IMR-90 (cell line): ENCODE measurements at regions not wholly inside any gene's neighbourhood (a gene's known extent, or its start where the extent isn't known, plus 50 kb on each side); places are given as distances from the start of the nearest gene placed in this dataset.

Experiments
- MXI1 ChIP-seq: IDR thresholded peaks from 2 replicates; pipeline ENCODE4 v1.6.1; 2012; ENCODE audit warnings: low read depth, mild to moderate bottlenecking, low read length, moderate library complexity, borderline replicate concordance
- POLR2A ChIP-seq: IDR thresholded peaks from 2 replicates; pipeline ENCODE4 v1.6.1; 2012; ENCODE audit warnings: mild to moderate bottlenecking, low read depth, low read length
- RFX5 ChIP-seq: IDR thresholded peaks from 2 replicates; pipeline ENCODE4 v1.8.0; 2012; ENCODE audit warnings: low read depth, mild to moderate bottlenecking, low read length, moderate library complexity
- USF2 ChIP-seq: fragments of 150-350 bp; IDR thresholded peaks from 2 replicates; pipeline ENCODE4 v1.6.1; 2017; ENCODE audit warnings: mild to moderate bottlenecking, antibody characterized with exemption, low read length, low read depth
- TF ChIP-seq, protein P1 (sequence below): conservative IDR thresholded peaks from 2 replicates; pipeline ENCODE4 v1.5.1; 2012; ENCODE audit warnings: mild to moderate bottlenecking, low read depth, low read length, improper control_type of control experiment

DNA sequence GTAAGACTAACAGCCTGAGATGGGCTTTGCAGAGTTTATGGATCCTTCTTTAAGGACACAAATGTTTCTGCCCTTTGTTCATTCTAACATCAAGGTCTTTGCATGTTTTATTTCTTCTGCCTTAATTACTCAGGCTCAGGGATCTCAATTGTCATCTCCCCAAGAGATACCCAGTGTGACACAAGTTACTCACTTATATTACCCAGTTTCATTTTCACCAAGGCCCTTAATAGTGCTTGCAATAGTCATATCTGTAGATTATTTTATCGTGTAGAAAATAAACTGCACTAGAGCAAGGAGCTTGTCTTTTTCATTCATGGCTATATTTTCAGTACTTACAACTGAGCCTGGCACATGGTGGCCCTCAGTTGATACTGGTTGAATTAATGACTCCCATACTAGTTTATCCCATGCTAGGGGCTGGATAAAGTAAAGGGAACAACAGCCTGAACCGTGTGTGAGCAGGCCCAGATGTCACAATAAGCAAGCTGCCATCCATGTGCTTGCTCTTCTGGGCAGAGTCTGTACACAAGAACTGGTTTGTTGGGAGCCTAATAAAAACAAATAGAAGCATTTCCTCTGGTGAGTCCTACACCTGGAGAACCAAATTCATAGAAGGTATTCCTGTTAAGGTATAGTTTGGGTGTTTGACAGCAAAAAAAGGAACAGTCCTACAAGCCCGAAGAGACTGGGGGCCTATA, 112.5 kb upstream of the CD180 start:
- TF ChIP-seq POLR2A (no peak), MXI1 (no peak), RFX5 (no peak), USF2 (no peak)
- TF ChIP-seq, protein P1, sequence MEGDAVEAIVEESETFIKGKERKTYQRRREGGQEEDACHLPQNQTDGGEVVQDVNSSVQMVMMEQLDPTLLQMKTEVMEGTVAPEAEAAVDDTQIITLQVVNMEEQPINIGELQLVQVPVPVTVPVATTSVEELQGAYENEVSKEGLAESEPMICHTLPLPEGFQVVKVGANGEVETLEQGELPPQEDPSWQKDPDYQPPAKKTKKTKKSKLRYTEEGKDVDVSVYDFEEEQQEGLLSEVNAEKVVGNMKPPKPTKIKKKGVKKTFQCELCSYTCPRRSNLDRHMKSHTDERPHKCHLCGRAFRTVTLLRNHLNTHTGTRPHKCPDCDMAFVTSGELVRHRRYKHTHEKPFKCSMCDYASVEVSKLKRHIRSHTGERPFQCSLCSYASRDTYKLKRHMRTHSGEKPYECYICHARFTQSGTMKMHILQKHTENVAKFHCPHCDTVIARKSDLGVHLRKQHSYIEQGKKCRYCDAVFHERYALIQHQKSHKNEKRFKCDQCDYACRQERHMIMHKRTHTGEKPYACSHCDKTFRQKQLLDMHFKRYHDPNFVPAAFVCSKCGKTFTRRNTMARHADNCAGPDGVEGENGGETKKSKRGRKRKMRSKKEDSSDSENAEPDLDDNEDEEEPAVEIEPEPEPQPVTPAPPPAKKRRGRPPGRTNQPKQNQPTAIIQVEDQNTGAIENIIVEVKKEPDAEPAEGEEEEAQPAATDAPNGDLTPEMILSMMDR, result no peak
